HG02798 (cell line): ENCODE measurements at regions not wholly inside any gene's neighbourhood (a gene's known extent, or its start where the extent isn't known, plus 50 kb on each side); places are given as distances from the start of the nearest gene placed in this dataset.
"Not testable (repeated sequence)": the region's sequence is repeated elsewhere in the genome, so short reads cannot be mapped to it uniquely, and the experiment has no call there.

Source experiments
- ATAC-seq: cut with Tn5 transposase; IDR thresholded peaks from one replicate; pipeline ENCODE4 v1.9.1; 2021; ENCODE audit warnings: mild to moderate bottlenecking; ENCODE audit not compliant: unreplicated experiment, poor library complexity

DNA sequence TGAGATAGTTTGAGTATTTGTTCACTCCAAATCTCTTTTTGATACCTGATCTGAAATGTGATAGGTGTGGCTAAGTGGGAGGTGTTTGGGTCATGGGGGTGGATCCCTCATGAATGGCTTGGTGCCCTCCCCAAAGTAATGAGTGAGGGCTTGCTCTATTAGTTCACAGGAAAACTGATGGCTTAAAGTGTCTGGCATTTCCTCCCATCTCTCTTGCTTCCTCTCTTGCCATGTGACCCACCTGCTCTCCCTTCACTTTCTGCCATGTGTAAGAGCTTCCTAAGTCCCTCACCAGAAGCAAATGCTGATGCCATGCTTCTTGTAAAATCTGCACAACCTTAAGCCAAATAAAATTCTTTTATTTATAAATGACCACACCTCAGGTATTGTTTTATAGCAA is 61.1 kb downstream of the MAD2L1 start:
- ATAC-seq: no peak

DNA sequence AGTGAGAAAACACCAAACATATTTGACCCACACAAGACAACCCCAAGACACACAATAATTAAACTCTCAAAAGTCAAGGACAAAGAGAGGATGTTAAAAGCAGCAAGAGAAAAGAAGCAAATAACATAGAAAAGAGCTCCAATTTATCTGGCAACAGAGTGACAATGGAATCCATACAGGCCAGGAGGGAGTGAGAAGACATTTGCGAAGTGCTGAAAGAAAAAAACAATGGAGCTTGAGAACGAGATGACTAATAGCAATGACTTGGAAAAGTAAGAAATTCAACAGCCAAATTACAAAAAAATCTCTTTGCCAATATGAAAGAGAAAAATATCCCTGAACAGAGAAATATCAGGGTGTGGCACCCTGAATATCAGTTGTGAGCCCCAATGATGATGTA is 61.6 kb downstream of the MAD2L1 start:
- no peak for ATAC-seq

DNA sequence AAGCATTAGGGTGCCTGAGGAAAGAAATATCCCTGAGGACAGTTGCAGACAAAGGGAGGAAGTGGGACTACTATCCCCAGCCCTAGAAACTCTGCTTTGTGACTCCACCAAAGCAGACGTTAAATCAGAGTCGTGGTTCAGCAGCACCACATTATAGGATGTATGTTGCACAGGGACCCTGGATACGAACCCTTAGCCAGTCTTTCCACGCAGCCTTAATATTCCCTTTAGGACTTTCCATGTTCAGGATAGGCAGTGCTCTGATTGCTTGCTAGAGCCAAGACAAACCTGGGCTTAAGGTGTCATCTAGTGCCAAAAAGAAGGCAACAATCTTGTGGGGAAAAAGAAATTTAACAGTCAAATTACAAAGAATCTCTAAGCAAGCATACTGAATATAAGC is 62.6 kb downstream of the MAD2L1 start:
- no peak for ATAC-seq

DNA sequence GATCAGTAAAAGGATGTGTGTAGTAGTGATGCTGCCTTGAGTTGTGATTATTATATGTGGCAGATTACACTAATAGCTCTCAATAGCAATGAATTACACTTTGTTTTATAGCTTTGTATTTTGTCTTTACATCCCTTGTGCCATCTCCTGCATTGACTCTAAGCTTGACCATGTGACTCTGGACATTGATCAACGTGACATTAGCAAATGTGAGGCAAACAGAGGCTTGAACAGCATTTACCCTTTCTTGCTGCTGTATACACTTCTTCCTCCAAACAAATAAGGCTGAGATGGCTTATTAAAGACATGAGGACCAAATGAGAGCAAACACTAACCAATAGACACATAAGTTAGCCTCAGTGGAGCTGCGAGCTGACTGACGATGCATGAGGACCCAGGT is 63.5 kb downstream of the MAD2L1 start:
- ATAC-seq: no peak

DNA sequence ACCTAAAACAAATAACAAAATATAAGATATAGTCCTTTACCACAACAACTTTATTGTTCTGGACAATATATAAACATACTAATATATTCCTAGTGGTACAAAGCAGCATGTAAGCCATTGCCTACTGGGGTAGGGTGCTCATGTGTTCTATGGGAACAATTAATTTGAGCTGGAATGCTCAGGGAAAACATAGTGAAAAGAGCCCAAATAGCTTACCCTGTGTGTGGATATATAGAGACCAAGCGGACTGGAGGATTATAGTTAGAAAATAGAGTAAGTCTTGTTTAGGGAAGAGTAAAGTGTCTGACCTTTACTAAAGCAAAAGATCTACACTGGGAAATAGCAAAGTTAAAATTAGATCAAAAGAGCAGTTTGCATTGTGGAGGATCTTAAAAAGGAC is 64.8 kb downstream of the MAD2L1 start:
- ATAC-seq: no peak

DNA sequence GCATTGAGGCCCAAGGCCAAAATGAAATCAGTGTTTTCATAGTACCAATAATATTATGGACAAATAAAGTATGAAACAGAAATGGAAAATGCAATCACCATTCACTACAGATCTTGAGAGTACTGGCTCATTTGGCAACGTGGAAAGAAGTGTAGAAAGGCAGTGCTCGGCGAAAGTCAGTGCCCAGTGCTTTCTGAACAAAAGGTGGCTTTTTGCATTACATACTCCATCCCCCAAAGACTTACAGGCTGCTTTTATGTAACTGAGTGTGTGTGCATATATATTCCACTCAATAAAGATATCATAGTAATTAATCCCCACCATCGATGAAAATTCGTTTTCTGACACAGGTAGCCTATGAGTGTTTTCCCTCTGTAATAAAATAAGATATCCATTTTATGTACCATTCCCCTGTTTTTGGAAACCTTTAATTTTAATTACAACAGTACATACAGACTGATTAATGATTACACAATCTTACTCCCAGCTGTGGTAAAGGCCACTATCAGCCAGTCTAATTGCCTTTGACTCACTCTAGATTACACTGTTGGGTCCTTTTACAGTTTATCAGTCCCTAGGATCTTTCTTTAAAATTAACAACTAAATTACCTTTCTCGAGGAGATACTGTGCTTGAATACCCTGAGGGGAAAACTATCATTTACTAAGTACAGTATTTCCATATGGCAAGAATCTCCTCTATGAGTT is 65.9 kb downstream of the MAD2L1 start:
- no peak for ATAC-seq

DNA sequence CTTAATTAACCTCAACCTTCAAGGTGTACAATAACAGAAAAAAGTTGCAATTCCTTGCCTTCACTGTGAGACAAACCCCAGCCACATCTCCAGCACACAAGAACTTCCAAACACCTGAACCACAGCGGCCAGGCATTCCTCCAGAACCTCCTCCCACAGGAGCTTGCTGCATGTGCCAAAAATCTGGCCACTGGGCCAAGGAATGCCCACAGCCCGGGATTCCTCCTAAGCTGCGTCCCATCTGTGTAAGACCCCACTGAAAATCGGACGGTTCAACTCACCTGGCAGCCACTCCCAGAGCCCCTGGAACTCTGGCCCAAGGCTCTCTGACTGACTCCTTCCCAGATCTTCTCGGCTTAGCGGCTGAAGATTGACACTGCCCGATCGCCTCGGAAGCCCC is 70.6 kb downstream of the MAD2L1 start:
- not testable (repeated sequence) for ATAC-seq

DNA sequence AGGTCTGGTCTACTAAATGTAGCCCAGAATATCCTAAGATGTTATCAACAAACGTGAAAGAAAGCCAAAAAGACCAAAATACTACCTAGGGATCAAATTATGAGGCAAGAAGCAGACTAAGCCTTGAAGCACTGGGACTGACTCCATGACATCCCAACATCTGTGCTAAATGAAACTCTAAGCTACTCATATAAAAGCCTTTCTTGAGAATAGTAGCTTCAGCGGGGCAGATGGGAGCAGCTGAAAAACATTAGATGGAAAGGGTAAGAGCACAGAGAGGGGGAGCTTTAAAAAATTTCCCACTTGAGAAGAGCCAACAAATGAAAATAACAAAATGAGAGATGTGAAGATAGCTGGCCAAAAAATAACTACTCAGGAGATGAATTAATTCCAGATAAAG is 81.7 kb downstream of the MAD2L1 start:
- ATAC-seq: no peak

DNA sequence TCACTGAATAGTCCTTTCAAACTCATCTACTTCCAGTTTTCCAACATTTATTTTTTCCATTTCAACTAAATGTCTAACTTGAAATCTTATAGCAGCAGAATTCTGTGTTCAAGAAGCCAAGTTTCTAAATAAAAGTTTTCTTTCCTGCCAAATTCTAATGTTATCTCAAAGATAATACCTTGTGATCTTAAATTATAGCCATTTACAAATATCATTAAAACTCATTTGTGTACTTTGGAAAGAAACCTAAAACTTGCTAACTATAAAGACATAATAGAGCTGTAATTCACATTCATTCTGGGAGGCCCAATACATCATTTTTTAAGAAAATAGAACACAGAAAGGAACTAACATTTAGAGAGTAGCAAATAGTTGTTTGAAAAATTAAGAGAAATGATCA is 83.9 kb downstream of the MAD2L1 start:
- no peak for ATAC-seq

DNA sequence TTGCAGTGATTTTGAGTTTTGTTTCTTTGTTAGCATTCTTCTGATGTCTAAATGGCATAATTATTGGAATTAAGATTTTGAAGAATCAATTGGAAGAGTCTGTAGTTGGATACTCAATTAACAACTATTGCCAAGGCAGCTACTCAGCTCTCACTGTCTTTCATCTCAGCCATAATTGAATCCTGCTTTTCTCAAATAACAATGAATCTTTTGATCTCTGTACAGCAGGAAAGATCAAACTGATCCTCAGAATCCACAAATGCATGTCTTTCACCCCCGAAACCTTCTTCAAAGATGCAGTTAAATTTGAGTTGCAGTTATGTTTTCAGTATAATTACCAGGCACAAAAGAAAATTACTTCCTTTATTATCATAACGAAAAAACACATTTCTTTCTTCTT is 86.2 kb downstream of the MAD2L1 start:
- no peak for ATAC-seq

DNA sequence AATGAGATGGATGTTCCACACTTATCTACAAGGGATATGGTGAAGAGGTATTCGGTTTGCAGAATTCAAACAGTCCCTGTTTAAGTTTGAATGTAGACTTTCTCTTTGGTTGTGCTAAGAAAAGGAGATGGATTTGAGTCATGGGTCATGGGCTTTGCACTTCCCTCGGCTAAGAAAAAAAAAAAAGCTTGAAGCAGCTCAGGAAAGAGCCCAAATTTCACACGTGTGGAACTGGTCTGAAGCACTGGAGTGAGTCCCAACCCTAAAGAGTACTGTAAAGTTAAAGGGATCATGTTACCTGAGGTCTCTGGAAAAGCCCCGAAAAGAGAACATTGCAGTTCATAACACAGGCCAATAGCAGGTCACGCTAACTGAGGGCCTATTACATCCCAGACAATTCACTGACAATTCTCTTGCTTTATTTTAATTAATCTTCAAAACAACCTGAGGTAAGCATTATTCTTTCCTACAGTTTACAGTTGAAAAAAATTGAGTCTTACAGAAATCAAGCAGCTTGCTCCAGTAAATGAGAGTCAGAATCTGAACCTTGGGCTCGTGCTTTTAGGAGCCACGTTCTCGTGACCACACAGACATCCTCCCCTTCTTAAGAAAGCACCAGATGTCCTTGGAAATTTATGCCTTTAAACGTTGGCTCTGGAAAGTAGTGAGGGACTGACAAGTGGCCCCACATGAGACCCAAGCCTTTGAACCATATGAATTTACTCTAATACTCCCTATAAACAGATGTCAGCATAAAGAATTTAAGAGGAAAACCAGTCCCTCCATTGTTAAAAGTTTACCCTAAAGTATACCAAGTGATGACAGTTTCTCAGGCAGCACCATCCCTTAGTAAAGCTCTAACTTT is 89.3 kb downstream of the MAD2L1 start:
- ATAC-seq: no peak

DNA sequence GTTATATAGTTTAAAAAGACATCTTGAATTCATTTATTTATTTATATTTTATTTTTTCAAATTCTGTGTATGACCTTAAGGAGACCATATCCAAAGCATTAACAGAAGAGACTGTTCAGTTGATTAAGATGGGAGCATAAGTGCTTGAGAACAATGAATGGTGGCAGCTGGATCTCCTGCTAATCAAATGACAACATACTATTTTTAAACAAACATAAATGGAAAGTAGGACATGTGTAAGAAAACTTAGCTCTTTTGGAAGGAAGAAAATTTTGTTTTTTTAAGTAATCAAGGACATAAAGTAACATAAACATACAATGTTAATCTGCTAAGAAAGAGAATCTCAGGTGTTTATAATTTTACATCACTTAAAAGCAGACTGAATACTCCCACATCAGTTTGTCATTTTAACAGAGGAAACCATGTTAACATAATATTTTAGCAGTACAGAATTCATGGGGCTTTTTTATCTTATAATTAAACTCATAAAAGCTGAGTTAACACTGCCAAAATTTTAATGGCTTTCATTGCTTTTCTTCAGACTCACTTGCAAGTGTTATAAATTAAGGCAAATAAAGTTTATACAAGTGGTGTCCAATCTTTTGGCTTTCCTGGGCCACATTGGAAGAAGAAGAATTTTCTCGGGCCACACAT is 95.1 kb downstream of the MAD2L1 start:
- no peak for ATAC-seq

DNA sequence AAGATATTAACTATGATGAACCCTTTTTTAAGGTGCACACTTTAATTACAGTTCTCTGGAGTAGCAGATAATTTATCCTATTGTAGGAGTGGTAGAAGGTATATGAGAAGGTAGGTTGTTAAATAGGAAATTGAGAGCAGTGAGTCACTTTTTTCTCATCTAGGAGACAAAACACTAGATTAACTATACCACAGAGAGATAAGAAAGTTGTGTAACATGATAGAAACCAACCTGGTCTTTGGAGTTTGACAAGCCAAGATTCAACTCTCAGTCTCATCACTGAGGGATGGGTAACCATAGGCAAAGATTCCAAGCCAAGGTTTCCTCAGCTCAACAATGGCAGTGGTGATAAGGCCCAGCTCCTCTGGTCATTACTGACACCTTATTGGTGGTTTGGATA is 104.0 kb downstream of the MAD2L1 start:
- no peak for ATAC-seq

DNA sequence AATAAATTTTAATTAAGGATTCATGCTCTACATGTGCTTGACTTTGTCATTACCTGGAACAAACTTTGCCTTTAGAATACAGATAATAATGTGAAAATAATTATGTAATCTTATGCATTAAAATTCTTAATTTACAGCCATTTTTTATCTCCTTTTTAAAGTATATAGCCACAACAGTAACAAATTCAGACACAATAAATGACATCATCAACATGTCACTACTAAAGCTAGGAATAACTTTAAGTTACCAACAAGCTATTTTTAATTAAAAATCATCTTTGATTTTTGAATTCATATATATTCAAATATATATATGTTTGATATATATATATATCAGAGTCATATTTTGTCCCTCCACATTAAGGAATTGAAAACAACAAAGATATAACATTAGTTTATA is 107.7 kb downstream of the MAD2L1 start:
- no peak for ATAC-seq

DNA sequence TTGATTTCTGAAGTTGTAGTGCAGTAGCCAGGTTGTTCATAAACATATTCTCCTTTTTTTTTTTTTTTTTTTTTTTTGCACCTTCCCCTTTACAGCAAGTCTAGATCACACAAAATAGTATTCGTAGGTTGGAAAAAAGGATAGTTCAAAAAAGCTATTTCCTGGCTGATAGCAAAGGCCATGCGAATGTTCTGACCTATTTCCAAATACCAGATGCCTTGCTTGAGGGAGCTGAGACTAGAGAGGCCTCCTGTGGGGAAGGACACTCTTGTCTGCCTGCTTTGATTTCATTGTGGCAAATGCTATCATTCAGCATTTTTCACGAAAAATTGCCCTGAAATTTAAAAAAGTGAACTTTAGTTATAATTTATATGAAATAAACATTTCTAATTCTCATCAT is 111.4 kb downstream of the MAD2L1 start:
- ATAC-seq: no peak

DNA sequence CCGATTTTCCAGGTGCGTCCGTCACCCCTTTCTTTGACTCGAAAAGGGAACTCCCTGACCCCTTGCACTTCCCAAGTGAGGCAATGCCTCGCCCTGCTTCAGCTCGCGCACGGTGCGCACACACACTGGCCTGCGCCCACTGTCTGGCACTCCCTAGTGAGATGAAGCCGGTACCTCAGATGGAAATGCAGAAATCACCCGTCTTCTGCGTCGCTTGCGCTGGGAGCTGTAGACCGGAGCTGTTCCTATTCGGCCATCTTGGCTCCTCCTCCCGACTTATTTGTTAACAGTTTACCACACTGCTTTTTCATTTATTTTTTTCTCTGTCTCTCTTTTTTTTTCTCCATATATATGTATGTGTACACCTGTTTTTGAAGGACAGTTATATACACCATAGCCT is 112.2 kb downstream of the MAD2L1 start:
- not testable (repeated sequence) for ATAC-seq

DNA sequence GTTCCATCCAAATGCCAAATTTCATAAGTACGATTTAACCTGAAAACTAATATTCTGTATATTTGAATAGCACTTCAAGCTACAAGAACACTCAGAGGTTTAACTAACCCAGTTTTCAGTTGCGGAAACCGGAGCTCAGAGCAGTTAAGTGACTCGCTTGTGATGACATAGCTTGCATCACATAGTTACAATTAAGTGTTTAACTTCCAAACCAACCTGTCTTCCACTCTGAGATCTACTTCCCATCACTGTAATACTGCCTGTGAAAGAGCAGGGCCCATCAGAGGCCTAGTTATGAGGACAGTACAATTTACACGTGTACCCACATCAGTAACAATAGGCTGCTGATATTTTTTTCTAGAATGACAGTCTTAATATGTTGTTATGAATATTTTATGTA is 120.3 kb downstream of the MAD2L1 start:
- no peak for ATAC-seq

DNA sequence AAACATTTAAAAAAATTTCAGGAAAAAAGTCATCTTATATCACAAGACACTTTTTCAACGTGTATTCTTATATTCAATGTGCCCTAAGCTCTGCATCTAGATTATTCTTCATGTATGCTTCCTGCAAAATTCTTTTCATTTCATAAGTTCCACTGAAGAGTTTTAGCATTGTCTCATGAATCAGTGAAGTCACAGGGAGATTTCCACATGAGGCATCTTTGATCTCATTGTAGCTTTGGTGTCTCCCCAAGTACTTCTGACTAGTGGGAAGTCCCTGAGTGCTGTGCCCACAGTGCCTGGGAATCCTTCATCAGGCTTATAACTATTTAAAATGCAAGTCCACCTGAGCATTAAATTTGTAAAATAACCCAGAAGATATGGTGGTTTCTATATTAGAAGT is 123.8 kb downstream of the MAD2L1 start:
- no peak for ATAC-seq

DNA sequence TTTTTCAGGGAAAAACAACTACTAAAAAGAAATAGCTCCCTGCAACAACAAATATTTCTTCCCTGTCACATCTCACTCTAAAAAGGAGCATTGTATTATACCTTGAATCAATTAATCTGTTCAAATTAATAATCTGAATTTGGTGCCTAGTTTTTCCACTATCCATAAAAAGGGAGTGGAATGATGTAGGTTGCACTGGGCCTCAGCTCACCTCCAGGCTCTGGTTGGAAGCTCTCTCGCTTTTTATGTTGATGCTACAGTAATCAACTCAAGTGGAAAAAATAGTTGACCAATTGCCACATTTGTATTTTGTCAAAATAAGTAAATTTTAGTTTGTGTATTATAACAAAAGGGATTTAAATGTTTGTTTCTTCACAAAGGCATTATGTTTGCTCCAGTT is 126.1 kb downstream of the MAD2L1 start:
- ATAC-seq: no peak

DNA sequence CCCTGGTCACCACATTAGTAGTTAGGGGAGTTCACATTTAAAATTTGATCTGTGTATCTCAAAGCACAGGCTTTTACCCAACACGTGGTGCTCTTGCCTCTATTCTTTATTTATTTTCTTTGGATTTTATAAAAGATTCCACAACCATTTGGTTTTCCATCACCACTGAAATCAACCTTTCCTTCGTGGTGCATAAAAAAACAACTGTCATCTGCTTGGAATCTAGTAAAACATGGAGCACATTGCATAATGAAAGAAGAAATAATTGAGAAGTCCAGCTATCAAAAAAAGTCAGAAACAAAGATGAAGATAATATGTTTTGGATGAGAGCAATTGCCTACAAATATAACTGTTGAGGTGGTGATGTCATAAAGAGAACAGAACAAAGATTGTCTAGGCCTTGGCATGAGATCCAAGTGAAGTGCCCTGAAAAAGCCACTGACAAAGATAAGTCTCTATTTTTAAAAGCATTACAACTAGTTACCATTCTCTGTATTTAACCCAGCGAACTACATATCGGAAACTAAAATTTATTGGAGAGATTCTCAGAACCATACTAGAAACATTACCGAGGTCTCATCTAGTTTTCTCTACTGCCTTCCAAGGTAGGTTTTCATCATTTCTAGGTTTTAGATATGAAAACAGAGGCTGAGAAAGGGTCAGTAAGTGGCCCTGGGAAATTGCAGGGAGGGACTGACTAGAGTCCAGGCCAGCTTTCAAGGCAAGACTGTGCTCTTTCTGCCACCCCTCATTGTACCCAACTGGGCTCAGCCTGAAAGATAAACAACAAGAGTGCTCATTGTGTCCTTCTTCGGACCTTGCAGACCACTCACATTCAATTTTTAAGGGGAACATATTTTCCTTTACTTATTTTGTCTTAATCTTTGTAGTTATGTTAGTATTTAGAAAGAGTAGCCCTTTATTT is 127.3 kb downstream of the MAD2L1 start:
- no peak for ATAC-seq
